AG04450 (cell line): ENCODE measurements at regions not wholly inside any gene's neighbourhood (a gene's known extent, or its start where the extent isn't known, plus 50 kb on each side); places are given as distances from the start of the nearest gene placed in this dataset.

Experiments
- CTCF ChIA-PET: fragments of 300-600, 350-600 bp; formaldehyde crosslinking; extraction: SDS; loops from one replicate; lab custom pipeline; 2022; ENCODE audit warnings: antibody characterized with exemption, inconsistent platforms; lab: Charles Lee
- POLR2A ChIA-PET: fragments of 350-600 bp; formaldehyde crosslinking; extraction: SDS; loops from one replicate; lab custom pipeline; 2021; ENCODE audit warnings: antibody characterized with exemption, inconsistent platforms; lab: Yijun Ruan, JAX
- DNase-seq: peaks from one replicate; pipeline ENCODE4 v3.0.0-alpha.2; 2011; ENCODE audit warnings: low read depth, low spot score
- H3K27ac ChIP-seq: one replicate; pipeline ENCODE4 v1.5.1; 2012; ENCODE audit warnings: low read depth, low read length, control low read depth
- H3K27me3 ChIP-seq: one replicate; pipeline ENCODE4 v1.6.0; 2012; ENCODE audit warnings: low read length; ENCODE audit not compliant: control insufficient read depth, insufficient read depth
- H3K4me3 ChIP-seq: 2 replicates; pipeline ENCODE4 v1.5.1; 2011; ENCODE audit warnings: mild to moderate bottlenecking, low read depth, low read length, control low read depth
- H3K9me3 ChIP-seq: 2 replicates; pipeline ENCODE4 v1.5.1; 2012; ENCODE audit warnings: low read length; ENCODE audit not compliant: control insufficient read depth, insufficient read depth
- CTCF ChIP-seq: IDR thresholded peaks from 2 replicates; pipeline ENCODE4 v1.5.1; 2011; ENCODE audit warnings: low read depth, low read length, control low read depth, inconsistent platforms

GRCh38 chr4:13047591-13047990, 436.5 kb downstream of the RAB28 start:
- CTCF ChIA-PET: no interaction called here
- no peak for TF ChIP-seq CTCF
- Histone ChIP-seq H3K9me3 (peaks cover 4% of the 10 kb centered on the region; the same call in 1 of the 2 replicates), H3K27me3 (no peaks in the 10 kb centered on the region), H3K27ac (no peak overlapping the region), H3K4me3 (no peak overlapping the region)
- POLR2A ChIA-PET: no interaction called here
- no peak for DNase-seq

GRCh38 chr4:13036841-13037240, 447.3 kb downstream of the RAB28 start:
- DNase-seq: no peak
- Histone ChIP-seq H3K9me3 (peaks cover 5% of the 10 kb centered on the region; the same call in 1 of the 2 replicates), H3K27ac (no peak overlapping the region), H3K4me3 (no peak overlapping the region), H3K27me3 (no peaks in the 10 kb centered on the region)
- ChIA-PET CTCF (no interaction called here), POLR2A (no interaction called here)
- no peak for TF ChIP-seq CTCF

- Histone ChIP-seq H3K9me3 (peaks cover 10% of the 10 kb centered on the region; the same call in 1 of the 2 replicates), H3K27ac (no peak overlapping the region), H3K4me3 (no peak overlapping the region), H3K27me3 (no peaks in the 10 kb centered on the region)
- POLR2A ChIA-PET: no interaction called here
- no peak for DNase-seq
- CTCF ChIA-PET: no interaction called here
- no peak for TF ChIP-seq CTCF
Measured at GRCh38 chr4:13032936-13033335, 451.2 kb downstream of the RAB28 start.

- H3K9me3 ChIP-seq: no peaks in the 10 kb centered on the region
- H3K27ac ChIP-seq: no peak overlapping the region
- ChIA-PET POLR2A (no interaction called here), CTCF (no interaction called here)
- TF ChIP-seq CTCF: no peak
- H3K4me3 ChIP-seq: no peak overlapping the region
- H3K27me3 ChIP-seq: no peaks in the 10 kb centered on the region
- DNase-seq: no peak
Measured at GRCh38 chr4:13024147-13025105, 459.7 kb downstream of the RAB28 start.

GRCh38 chr4:13007802-13008470, 476.2 kb downstream of the RAB28 start:
- ChIA-PET CTCF (no interaction called here), POLR2A (no interaction called here)
- TF ChIP-seq CTCF: no peak
- Histone ChIP-seq H3K9me3 (no peaks in the 10 kb centered on the region; the same call in none of the 2 replicates), H3K27me3 (no peaks in the 10 kb centered on the region), H3K27ac (no peak overlapping the region), H3K4me3 (no peak overlapping the region)
- DNase-seq: no peak
